MCF 10A (cell line): ENCODE measurements at regions not wholly inside any gene's neighbourhood (a gene's known extent, or its start where the extent isn't known, plus 50 kb on each side); places are given as distances from the start of the nearest gene placed in this dataset.

ENCODE experiments used
- BruUV-seq: library from RNA; stranded (reverse); fragments of 400-500 nt; replicated peaks from 2 replicates; lab custom pipeline; 2021; lab: Mats Ljungman, UMichigan
- CTCF ChIA-PET: fragments of 300-600 bp; sonication (Branson Sonifier 250); formaldehyde crosslinking; extraction: SDS; loops from one replicate; lab custom pipeline; 2021; ENCODE audit warnings: antibody characterized with exemption, inconsistent platforms; lab: Yijun Ruan, JAX
- POLR2A ChIA-PET: fragments of 300-600, 350-650 bp; sonication (Branson Sonifier 250); formaldehyde crosslinking; extraction: SDS; loops from one replicate; lab custom pipeline; 2020; ENCODE audit warnings: antibody characterized with exemption, inconsistent platforms; lab: Yijun Ruan, JAX
- DNase-seq: peaks from one replicate; pipeline ENCODE4 v3.0.0-alpha.2; 2018; ENCODE audit not compliant: unreplicated experiment
- H3K27ac Mint-ChIP-seq: one replicate; pipeline ENCODE4 v1.8.0; 2022; ENCODE audit warnings: mild to moderate bottlenecking, low read depth, mixed read lengths; ENCODE audit not compliant: unreplicated experiment
- H3K27me3 Mint-ChIP-seq: one replicate; pipeline ENCODE4 v1.8.0; 2022; ENCODE audit warnings: mixed read lengths; ENCODE audit not compliant: insufficient read depth, unreplicated experiment
- H3K36me3 Mint-ChIP-seq: one replicate; pipeline ENCODE4 v1.8.0; 2022; ENCODE audit warnings: mild to moderate bottlenecking, moderate library complexity, mixed read lengths; ENCODE audit not compliant: insufficient read depth, unreplicated experiment
- H3K4me1 Mint-ChIP-seq: one replicate; pipeline ENCODE4 v1.8.0; 2022; ENCODE audit warnings: mixed read lengths; ENCODE audit not compliant: insufficient read depth, unreplicated experiment
- H3K4me3 Mint-ChIP-seq: one replicate; pipeline ENCODE4 v1.8.0; 2022; ENCODE audit warnings: mild to moderate bottlenecking, moderate library complexity, mixed read lengths; ENCODE audit not compliant: unreplicated experiment
- H3K9me3 Mint-ChIP-seq: one replicate; pipeline ENCODE4 v1.8.0; 2022; ENCODE audit warnings: mixed read lengths; ENCODE audit not compliant: unreplicated experiment
- intact Hi-C: fragments of 100-400 bp; cut with micrococcal nuclease; formaldehyde crosslinking; loops from 2 replicates; pipeline ENCODE4 v1.14.1; 2022
- TF ChIP-seq, protein P1 (sequence below): fragments of 200-600 bp; IDR thresholded peaks from one replicate; pipeline ENCODE4 v1.8.0; 2022; ENCODE audit warnings: antibody characterized with exemption, mild to moderate bottlenecking; ENCODE audit not compliant: unreplicated experiment

DNA sequence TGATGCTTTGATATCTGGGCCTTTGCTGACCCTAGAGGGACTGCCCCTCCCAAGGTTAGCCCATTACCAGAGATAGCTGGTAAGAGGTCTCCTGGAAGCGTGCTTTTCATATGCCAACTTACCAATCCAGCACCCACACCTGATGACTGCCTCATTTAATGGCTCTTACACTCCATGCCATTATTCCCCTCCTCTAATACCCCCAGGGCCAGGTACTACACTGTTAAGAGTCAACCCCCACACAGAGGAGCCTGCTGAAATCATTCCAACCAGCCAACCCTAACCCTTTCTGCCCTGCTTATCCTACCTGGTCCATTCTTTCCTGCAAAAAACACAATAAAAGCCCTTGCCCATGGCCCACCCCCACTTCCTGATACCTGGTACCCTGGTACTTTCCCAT lies 736.8 kb upstream of the SLC35B3 start:
- Mint-ChIP-seq H3K27me3 (no peaks in the 10 kb centered on the region), H3K4me3 (no peak overlapping the region), H3K36me3 (no peaks in the 10 kb centered on the region), H3K4me1 (peaks cover 7% of the 10 kb centered on the region), H3K27ac (no peak overlapping the region), H3K9me3 (no peaks in the 10 kb centered on the region)
- BruUV-seq: no TSS peak
- TF ChIP-seq, protein P1, sequence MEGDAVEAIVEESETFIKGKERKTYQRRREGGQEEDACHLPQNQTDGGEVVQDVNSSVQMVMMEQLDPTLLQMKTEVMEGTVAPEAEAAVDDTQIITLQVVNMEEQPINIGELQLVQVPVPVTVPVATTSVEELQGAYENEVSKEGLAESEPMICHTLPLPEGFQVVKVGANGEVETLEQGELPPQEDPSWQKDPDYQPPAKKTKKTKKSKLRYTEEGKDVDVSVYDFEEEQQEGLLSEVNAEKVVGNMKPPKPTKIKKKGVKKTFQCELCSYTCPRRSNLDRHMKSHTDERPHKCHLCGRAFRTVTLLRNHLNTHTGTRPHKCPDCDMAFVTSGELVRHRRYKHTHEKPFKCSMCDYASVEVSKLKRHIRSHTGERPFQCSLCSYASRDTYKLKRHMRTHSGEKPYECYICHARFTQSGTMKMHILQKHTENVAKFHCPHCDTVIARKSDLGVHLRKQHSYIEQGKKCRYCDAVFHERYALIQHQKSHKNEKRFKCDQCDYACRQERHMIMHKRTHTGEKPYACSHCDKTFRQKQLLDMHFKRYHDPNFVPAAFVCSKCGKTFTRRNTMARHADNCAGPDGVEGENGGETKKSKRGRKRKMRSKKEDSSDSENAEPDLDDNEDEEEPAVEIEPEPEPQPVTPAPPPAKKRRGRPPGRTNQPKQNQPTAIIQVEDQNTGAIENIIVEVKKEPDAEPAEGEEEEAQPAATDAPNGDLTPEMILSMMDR: no peak
- ChIA-PET CTCF (no interaction called here), POLR2A (no interaction called here)
- intact Hi-C loops: no loop called here
- no peak for DNase-seq

DNA sequence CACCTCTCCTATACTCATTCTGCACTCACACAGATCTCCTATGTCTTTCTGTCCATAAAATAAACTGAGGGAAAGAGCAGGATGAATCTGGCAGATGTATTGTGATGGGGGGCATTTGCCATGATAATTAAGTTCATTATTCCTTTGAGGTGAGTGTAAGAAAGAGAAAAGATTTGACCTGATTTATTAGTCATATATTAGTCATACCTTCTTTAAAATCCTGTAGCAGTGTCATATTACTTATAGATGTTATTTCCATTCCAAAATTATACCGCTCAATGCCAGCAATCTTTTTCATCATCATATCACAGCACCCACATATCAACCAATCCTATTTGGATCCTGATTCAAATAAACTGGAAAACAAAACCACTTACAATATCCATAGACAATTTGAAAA lies 733.3 kb upstream of the SLC35B3 start:
- Mint-ChIP-seq H3K27ac (no peak overlapping the region), H3K4me3 (no peak overlapping the region), H3K9me3 (peaks cover 1% of the 10 kb centered on the region), H3K4me1 (peaks cover 7% of the 10 kb centered on the region), H3K27me3 (no peaks in the 10 kb centered on the region), H3K36me3 (no peaks in the 10 kb centered on the region)
- intact Hi-C loops: no loop called here
- no TSS peak for BruUV-seq
- TF ChIP-seq, protein P1: no peak
- ChIA-PET POLR2A (interaction anchor here (1.2 kb wide), 1 partner anchor 36 kb away, joined by 4 read pairs; no protein-coding TSS in a partner anchor), CTCF (interaction anchor here (0.6 kb wide), 1 partner anchor 598 kb away, joined by 4 read pairs; no protein-coding TSS in a partner anchor)
- peak; percentile 17 for DNase-seq

DNA sequence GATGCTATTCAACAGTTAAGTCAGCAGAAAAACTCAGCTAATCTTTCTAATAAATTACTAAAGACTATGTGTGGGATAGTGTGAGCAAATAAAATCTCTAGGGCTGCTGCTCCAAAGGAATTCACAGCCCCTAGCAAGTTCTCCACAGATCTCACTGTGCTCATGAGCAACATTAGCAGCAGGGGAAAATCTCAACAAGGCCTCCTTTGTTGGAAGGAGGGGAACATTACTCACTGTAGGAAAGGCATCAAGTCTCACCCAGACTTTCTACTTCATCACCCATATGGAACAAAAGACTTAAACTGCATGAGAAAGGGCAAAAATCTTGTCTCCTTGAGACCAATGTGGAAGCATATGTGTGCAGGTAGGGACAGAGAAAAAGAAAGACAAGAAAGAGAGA lies 726.4 kb upstream of the SLC35B3 start:
- CTCF ChIA-PET: no interaction called here
- POLR2A ChIA-PET: no interaction called here
- Mint-ChIP-seq H3K27me3 (no peaks in the 10 kb centered on the region), H3K36me3 (no peaks in the 10 kb centered on the region), H3K27ac (no peak overlapping the region), H3K9me3 (peaks cover 20% of the 10 kb centered on the region), H3K4me3 (no peak overlapping the region), H3K4me1 (no peaks in the 10 kb centered on the region)
- no TSS peak for BruUV-seq
- no peak for DNase-seq
- TF ChIP-seq, protein P1: no peak
- intact Hi-C loops: loop anchor here (2.0 kb wide), 1 partner anchor 29 kb away; no protein-coding TSS in a partner anchor

DNA sequence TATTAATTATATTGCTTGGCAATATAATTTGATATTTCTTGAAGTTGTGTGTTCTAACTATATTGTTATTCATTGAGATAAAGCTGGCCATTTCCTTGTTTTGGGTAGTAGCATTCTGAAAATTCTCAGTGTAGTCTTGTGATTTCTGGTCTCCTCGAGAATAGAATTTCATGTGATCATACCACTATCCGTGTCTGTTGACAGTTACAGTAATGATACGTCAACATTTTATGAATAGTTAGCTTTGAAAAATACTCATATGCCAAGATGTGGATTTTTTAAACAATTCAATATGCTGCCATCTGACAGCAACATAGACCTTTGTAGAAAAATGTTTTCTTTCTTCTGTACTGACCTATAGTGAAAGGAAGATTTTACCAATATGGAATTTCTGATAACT lies 723.7 kb upstream of the SLC35B3 start:
- Mint-ChIP-seq H3K9me3 (peaks cover 20% of the 10 kb centered on the region), H3K4me3 (no peak overlapping the region), H3K4me1 (no peaks in the 10 kb centered on the region), H3K27me3 (no peaks in the 10 kb centered on the region), H3K27ac (no peak overlapping the region), H3K36me3 (no peaks in the 10 kb centered on the region)
- ChIA-PET POLR2A (interaction anchor here (1.6 kb wide), 1 partner anchor 24 kb away, joined by 4 read pairs; no protein-coding TSS in a partner anchor), CTCF (no interaction called here)
- DNase-seq: no peak
- intact Hi-C loops: no loop called here
- BruUV-seq: no TSS peak
- TF ChIP-seq, protein P1: no peak
